Eye (tissue), 1 donor: ENCODE measurements at regions not wholly inside any gene's neighbourhood (a gene's known extent, or its start where the extent isn't known, plus 50 kb on each side); places are given as distances from the start of the nearest gene placed in this dataset.
"Not testable (repeated sequence)": the region's sequence is repeated elsewhere in the genome, so short reads cannot be mapped to it uniquely, and the experiment has no call there.

Source experiments
- DNase-seq: peaks from one replicate; pipeline ENCODE4 v3.0.0-alpha.2; 2015

DNA sequence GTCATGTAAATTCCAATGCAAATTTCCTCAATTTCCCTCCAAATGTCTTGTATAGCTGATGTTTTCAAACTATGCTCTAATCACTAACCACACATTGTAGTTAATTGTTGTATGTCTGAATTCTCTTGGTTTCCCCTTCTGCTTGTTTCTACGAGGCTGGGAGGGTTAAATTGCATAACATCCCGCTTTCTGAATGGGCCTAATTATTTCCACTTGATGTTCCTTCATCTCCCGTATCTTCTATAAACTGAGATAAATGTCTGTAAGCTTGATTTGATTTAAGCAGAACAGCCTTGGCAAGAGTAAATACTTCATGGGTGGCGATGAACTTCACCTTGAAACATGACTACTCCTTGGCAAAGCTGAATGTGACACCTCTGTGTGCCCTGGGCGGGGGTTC is 72.2 kb downstream of the SERINC2 start:
- DNase-seq: no peak

DNA sequence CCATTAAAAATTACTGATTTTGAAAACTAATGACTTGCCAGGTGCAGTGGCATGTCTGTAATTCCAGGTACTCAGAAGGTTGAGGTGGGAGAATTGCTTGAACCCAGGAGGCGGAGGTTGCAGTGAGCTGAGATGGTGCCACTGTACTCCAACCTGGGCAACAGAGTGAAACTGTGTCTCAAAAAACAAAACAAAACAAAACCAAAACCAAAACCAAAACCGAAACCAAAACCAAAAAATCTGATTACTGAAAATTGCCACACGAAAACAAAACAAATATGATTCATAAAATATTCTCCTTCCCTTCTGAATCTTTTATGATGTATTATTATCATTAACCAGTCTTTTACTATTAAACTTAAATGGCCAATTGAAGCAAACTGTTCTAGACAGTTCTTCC is 74.1 kb downstream of the SERINC2 start:
- no peak for DNase-seq

DNA sequence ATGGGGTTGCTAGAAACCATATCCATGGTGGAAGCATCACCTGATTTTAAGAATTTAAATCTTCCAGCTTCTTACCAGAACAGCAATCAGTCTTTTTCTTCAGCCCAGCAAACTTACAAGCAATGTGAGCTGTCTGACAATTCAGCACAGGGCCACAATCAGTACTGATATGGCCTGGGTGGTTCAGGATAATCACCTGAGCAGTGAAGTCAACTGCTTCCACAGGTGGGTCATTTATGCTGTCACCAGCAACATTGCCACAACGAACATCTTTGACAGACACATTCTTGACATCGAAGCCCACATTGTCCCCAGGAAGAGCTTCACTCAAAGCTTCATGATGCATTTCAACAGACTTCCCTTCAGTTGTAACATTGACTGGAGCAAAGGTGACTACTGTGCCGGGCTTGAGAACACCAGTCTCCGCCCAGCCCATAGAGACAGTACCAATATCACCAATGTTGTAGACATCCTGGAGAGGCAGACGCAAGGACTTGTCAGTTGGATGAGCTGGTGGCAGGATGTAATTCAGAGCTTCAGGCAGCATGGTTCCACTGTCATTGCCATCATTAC is 74.8 kb downstream of the SERINC2 start:
- DNase-seq: no peak

DNA sequence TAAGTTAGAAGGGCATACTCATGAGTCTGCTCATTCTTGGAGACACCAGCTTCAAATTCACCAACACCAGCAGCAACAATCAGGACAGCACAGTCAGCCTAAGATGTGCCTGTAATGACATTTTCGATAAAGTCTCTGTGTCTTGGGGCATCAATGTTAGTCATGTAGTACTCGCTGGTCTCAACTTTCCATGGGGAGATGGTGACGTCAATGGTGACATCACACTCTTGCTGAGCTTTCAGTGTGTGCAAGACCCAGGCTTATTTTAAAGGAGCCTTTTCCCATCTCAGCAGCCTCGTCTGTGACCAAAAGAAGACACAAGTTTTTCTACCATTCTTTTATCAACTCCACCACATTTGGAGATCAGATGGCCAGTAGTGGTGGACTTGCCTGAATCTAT is 75.5 kb downstream of the SERINC2 start:
- DNase-seq: no peak

DNA sequence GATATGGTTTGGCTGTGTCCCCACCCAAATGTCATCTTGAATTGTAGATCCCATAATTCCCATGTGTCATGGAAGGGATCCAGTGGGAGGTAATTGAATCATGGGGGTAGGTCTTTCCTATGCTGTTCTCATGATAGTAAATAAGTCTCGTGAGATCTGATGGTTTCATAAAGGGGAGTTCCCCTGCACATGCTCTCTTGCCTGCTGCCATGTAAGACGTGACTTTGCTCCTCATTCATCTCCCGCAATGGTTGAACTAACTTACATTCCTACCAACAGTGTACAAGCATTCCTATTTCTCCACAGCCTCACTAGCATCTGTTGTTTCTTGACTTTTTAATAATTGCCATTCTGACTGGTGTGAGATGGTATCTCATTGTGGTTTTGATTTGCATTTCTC is 76.6 kb downstream of the SERINC2 start:
- DNase-seq: not testable (repeated sequence)

DNA sequence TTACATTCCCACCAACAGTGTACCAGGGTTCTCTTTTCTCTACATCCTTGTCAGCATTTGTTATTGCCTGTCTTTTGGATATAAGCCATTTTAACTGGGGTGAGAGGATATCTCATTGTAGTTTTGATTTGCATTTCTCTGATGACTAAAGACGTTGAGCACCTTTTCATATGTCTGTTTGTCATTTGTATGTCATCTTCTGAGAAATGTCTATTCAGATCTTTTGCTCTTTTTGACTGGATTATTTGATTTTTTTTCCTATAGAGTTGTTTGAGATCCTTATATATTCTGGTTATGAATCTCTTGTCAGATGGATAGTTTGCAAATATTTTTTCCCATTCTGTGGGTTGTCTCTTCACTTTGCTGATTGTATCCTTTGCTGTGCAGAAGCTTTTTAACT is 77.6 kb downstream of the SERINC2 start:
- not testable (repeated sequence) for DNase-seq

DNA sequence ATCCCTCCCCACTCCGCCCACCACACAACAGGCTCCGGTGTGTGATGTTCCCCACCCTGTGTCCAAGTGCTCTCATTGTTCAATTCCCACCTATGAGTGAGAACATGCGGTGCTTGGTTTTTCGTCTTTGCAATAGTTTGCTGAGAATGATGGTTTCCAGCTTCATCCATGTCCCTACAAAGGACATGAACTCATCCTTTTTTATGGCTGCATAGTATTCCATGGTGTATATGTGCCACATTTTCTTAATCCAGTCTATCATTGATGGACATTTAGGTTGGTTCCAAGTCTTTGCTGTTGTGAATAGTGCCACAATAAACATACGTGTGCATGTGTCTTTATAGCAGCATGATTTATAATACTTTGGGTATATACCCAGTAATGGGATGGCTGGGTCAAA is 81.0 kb upstream of the TINAGL1 start:
- DNase-seq: not testable (repeated sequence)

DNA sequence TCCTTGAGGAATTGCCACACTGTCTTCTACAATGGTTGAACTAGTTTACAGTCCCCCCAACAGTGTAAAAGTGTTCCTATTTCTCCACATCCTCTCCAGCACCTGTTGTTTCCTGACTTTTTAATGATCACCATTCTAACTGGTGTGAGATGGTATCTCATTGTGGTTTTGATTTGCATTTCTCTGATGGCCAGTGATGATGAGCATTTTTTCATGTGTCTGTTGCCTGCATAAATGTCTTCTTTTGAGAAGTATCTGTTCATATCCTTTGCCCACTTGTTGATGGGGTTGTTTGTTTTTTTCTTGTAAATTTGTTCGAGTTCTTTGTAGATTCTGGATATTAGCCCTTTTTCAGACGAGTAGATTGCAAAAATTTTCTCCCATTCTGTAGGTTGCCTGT is 80.5 kb upstream of the TINAGL1 start:
- DNase-seq: not testable (repeated sequence)

DNA sequence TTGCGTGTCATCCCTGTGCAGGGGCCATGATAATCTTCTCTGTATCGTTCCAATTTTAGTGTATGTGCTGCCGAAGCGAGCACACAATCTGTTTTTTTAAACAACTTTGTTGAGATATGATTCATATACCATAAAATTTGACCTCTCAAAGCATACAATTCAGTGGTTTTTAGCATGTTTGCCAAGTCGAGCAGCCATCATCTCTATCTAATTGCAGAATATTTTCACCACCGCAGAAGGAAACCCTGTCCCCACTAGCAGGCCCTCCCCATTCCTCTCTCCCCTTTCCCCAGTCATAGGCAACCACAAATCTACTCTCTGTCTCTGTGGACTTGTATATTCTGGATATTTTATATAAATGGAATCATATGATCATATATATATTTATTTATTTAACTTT is 78.7 kb upstream of the TINAGL1 start:
- no peak for DNase-seq

DNA sequence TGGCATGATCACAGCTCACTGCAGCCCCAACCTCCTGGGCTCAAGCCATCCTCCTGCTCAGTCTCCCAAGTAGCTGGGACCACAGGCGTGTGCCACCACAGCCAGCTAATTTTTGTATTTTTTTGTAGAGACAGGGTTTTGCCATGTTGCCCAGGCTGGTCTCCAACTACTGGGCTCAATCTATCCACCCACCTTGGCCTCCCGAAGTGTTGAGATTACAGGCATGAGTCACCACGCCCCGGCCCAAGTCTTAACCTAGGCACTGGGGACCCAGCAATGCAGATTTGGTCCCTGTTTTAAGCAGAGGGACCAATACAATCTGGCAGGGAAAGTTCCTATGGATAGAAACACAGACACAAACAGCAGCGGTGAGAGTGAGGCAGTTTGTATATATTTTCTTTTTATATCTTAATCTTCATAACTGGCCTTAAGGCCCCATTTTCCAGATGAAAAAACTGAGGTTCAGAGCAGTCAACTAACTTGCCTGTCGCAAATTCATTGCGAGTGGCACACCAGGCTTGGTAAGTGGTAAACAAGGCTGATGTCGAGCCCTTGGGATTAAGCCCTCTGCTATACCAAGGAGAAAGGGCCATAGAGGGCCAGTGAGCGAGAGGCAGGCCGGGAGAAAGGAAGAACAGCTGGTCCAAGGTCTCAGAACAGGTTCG is 77.8 kb upstream of the TINAGL1 start:
- no peak for DNase-seq

DNA sequence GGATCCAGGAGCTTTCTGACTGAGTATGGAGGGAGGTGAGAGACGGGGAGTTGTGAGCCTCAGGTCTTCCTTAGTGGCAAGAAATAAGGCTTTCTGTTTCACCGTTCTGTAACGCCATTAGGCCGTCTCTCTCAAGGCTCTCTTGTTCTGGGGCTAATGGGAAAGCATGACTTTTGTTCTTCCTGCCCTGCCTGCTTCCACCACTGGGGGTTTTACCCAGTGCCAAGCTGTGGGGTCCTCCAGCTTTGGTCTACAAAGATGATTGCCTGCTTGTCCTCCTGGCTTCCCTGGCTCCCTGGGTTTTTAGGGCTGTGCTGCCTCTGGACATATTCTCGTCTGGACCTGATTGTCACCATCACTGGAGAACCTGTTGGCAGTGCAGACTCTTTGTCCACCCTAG is 74.8 kb upstream of the TINAGL1 start:
- no peak for DNase-seq

DNA sequence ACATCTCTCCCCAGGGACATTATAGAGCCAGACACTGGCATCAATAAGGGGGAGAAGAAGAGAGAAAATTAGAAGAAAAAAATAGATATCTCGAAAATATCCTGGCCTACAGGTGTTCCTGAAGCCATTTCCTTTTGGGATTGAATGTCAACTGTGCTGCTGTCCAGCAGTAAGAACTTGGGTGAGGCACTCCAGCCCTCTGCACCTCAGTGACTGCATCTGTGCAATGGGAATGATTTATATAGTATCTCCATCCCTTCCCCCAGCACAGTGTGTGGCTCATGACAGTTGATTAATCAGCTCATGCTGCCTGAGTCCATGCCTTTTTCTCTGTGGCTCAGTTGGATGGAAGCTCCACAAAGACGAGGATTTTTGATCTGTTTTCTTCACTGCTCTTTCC is 74.1 kb upstream of the TINAGL1 start:
- no peak for DNase-seq

DNA sequence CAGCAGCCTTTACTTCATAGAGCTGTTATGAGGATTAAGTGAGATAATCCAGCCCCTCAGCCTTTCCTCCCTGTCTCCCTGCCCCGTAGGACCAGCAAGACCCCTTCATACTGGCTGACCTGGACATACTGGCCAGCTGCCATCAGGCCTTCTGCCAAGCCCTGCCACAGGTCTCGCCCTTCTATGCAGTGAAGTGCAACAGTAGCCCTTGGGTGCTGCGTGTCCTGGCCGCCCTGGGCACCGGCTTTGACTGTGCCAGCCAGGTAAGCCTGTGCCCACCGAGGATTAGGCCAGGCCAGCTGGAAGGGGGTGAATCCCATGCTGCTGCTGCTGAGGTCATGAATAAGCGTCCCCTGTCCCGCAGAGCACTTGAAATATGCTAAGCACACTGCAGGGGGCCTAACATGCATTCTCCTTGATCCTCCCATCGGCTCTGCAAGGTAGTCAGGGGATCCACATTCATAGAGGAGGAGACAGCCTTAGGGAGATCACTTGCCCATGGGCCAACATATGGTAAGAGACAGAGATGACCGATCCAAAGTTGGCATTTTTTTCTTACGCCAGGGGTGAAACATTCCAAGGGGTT is 73.3 kb upstream of the TINAGL1 start:
- no peak for DNase-seq

DNA sequence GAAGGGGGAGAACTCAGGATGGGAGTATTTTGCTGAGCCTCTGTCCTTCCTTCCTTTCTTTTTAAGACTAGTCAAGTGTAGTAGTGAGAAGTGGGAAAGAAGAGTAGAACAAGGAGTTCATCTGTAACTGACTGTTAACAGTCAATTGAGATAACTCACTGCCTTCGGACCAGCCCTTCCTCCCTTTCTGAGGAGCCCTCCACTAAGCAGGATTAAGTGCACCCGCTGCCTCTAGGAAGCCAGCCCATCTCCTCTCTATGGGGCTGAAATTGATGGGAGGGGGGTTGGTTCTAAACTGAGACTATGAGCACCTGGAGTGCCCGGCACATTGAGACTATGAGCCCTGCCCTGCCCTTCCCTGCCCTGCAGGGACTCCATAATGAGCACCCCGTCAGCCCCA is 72.7 kb upstream of the TINAGL1 start:
- DNase-seq: no peak

DNA sequence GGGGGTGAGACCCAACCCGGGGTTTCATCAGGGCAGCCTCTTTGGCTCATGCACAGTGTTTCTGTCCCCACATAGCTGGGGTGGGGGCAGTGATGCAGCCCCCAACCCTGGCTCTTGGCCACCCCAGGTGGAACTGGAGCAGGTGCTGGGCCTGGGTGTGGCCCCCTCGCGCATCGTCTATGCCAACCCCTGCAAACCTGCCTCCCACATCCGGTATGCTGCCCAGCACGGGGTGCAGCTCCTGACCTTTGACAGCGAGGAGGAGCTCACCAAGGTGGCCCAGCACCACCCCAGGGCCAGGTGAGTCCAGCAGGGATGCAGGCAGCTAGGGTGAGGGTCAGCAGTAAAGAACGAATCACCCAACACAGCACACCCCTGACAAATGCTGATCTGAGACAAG is 72.3 kb upstream of the TINAGL1 start:
- no peak for DNase-seq

DNA sequence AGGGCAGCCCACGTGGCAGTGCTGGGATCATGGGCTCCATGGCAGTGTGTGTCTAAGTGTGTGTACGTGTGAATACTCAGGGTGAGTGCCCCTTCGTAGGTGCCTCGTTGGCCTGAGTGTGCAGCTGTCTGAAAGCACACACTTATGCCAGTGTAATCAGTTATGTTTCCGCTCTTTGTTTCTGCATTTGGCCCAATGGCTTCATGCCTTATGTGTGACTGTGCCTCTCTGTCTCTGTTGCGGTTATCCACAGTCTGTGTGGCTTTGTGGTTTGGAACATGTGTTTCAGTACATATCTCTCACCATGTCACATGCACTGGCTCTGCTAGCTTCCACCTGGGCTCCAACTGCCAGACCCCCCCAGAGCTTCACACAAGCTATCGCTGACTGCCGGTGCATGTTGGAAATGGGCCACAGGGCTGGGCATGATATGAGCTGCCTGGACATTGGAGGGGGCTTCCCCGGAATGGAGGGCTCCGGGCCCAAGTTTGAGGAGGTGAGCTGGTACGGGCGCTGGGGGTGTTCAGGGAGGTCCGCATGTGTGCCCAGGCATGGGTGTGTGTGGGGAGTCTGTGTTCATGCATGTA is 70.3 kb upstream of the TINAGL1 start:
- no peak for DNase-seq

DNA sequence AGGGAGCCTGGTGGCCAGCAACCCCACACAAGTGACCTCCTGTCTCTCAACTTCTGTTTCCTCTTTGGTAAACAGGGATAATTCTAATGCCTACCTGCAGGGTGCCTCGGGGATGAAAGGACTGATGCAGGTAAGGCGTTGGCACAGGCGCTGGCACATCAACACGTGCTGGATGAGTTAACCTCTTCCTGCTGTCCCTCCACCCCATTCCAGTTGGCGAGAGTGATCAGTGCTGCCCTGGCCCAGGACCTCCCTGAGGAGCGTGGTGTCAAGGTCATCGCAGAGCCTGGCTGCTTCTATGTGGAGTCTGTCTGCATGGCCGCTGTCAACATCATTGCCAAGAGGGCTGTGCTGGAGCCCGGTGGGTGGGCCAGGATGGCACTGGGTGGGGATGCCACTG is 69.1 kb upstream of the TINAGL1 start:
- no peak for DNase-seq

DNA sequence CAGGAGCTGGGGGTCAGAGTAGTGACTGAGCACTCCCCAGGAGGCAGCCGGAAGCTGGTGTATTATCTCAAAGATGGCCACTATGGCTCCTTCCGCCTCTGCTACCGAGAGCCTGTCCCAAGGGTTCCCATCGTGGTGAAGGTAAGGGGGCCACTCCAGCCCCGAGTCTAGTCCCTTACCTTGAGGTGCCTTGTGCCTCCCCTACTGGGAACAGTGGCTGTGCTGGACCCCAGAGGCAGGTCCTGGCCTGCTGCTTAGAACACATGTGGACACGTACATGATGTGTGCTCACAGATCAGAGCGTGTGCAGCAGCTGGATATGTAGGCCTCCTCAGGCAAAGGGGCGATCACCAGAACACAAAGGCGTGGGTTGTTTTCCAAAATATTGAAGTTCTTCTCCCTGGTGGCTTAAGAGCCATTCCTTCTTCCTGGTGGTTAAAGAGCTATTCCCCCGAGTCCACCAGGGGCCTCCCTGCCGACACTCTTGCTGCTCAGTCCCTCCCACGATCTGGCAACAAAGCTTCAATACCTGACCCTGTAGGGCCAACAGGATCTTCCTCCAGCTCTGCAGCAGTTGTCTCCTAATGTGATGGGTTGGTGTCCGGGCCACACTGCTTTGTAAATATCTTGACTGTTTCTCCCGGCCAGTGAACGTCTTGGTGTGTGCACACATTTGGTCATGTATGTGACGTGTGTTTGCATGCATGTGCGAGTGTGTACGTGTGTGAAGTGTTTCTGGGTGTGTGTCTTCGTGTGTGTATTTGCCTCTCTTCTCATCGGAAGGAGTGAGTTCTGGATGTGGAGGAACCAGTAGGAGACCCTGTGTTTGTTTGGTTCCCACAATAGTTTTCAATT is 68.4 kb upstream of the TINAGL1 start:
- DNase-seq: no peak

DNA sequence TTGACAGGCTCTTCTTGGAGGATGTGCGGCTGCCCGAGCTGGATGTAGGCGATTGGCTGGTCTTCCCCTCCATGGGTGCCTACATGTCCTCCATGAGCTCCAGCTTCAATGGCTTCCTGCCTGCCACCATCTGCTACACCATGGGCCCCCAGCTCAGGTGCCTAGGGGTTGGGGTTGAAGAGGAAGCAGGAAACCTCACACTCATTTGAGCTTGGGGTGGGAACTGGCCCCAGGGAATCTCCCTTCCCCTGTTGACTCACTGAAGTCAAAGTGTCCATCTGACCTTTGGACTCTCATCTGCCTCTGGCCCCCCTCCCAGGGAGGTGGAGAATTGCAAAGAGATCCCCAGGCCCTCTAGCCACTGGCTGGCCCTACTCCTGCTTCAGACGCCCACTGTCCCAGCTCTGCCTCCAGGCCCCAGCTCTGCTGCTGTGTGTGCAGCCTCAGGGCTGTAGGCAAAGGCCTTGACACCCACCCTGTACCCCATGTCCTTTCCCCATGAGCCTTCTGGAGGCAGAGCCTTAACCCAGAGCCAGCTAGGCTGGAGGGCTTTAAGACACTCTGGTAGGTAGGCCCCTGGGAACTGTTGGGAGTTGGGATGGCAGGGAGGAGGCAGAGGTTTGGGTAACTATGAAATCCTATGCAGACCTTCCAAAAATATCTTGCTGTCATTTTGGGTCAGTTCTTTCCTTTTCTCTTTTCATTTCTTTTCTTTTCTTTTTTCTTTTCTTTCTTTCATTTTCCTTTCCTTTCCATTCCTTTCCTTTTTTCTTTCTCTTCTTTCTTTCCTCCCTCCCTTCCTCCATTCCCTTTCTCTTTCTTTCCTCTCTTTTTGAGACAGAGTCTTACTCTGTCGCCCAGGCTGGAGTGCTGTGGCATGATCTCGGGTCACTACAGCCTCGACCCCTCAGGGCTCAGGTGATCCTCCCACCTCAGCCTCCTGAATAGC is 66.9 kb upstream of the TINAGL1 start:
- DNase-seq: no peak

DNA sequence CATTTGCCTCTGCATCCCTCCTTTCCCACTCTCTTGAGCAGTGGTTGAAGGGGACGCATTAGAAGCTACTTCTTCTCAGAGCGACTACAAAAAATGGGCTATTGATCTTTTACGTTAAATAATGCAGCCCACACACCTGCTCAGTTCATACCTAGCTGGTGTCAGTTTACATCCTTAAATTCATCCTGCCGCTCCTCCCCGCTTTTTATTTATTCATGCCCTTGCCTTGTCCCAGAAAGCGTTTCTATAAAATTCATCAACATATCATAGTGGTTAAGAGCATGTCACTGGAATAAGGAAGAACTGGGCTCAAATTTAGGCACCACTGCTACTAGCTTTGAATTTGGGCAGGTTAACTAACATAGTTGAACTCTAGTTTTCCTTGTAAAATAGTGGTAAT is 66.0 kb upstream of the TINAGL1 start:
- DNase-seq: no peak

DNA sequence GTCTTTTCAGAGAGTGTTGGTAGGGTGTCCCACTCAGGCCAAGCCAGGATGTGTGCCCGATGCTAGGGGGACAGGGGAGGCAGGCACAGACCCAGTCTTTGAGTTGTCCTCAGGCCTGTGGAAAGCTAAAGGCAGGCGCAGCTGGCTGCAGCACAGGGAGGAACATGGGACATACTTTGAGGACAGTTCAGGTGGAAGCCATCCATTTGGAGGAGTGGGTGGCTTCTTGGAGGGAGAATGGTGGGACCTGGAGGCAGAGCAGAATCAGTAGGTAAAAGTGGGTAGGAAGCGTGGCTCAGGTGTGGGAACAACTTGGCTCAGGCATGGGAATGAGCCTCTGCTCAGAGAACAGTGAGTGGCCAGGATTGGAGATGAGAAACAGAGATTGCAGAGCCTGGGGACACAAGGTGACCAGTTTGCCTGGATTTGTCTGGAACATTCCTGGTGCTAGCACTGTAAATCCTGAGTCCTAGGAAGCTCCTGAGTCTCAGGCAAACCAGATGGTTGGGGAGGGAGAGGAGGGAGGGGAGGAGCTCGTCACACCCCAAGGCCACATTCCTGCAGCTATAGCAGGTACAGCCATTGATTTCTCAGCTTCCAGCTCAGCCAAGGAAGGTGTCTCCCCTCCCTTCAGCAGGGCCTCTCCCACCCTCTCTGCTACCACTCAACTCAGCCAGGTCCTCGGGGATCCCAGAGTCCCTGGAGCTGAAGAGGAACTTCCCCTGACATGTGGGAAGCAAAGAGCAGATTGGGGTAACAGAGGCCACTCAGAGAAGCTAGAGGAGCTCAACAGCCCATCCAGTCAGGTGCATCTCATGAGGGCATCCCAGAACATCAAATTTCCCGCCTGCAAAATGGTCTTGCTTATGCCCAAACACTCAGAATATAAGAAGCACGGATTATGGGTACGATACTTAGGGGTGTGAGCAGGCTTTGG is 65.2 kb upstream of the TINAGL1 start:
- DNase-seq: no peak
